ENCODE measurements at regions not wholly inside any gene's neighbourhood (a gene's known extent, or its start where the extent isn't known, plus 50 kb on each side); places are given as distances from the start of the nearest gene placed in this dataset.

DNA sequence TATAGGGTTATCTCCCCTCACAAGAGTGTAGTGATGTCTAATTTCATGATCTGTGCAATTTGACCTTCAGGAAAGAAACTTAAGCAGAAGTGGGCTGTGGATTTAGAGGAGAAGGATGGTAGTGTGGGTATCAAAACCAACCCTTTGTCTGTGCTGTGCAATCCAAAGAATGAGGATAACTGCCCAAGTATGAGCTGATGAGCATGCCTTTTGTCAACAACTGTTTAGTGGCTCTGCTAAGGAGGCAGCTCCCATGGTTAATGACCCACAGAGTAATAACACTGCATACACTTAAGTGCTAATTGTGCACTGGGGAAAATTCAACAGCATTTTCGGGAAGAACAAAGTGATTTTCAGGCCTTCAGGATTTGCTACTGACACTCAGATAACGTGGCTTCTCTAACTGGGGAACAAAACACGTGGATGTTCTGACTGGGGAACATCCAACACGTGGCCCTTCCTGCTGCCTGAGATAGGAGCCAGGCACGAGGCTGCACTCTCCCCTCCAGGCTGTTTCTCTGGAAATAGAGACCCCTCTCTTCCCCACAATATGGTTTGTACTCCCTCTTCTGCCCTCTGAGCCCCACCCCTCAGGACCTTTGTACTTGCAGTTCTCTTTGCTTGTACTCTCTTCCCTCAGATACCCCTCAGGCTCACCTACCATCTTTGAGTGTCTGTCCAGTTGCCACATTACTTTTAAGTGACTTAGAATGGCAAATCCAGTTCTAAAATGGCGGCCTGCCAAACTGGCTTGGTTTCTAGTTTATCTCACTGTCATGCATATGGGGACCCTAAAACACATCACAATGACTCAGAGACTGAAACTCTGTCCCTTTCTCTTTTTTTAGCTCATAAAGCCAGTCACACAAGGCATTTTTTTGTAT, 234.9 kb upstream of the POU2AF2 start:
- ATAC-seq (ENCODE audit: low FRiP score in 2 of 2) (no peak), DNase-seq (no peak)

DNA sequence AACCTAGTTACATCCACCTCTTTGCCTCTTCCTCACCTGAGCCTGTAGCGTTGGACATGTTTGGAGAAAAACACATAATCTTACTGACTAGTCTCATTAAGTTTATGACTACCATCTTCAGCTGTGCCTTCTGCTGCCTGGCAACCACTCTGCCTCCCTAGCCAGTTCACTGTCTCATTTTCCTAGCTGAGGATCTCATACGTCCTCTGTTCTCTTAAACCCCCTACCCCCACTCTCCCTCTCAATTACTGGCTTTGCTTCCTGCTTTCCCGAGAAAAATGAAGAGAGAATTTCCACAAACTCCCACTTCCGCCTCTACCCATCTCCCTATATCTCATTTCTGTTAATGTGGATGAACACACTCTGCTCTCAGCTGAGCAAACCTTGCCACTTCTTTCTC, 239.3 kb upstream of the POU2AF2 start:
- TF ChIP-seq POLR2AphosphoS5 (IDR thresholded peaks at IDR 0.05) (no peak), EP300 (IDR thresholded peaks at IDR 0.05) (no peak), POLR2A (IDR thresholded peaks at IDR 0.05) (no peak)
- TF ChIP-seq, protein P1, sequence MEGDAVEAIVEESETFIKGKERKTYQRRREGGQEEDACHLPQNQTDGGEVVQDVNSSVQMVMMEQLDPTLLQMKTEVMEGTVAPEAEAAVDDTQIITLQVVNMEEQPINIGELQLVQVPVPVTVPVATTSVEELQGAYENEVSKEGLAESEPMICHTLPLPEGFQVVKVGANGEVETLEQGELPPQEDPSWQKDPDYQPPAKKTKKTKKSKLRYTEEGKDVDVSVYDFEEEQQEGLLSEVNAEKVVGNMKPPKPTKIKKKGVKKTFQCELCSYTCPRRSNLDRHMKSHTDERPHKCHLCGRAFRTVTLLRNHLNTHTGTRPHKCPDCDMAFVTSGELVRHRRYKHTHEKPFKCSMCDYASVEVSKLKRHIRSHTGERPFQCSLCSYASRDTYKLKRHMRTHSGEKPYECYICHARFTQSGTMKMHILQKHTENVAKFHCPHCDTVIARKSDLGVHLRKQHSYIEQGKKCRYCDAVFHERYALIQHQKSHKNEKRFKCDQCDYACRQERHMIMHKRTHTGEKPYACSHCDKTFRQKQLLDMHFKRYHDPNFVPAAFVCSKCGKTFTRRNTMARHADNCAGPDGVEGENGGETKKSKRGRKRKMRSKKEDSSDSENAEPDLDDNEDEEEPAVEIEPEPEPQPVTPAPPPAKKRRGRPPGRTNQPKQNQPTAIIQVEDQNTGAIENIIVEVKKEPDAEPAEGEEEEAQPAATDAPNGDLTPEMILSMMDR (IDR thresholded peaks at IDR 0.05), result no peak
- no peak overlapping the region for H3K4me3 ChIP-seq
- H3K27me3 ChIP-seq, result no peaks in the 10 kb centered on the region

More for the DNA sequence above, 234.9 kb upstream of the POU2AF2 start:
- TF ChIP-seq POLR2A (IDR thresholded peaks at IDR 0.05) (no peak), POLR2AphosphoS5 (IDR thresholded peaks at IDR 0.05) (no peak), EP300 (IDR thresholded peaks at IDR 0.05) (no peak)
- TF ChIP-seq, protein P1 (IDR thresholded peaks at IDR 0.05), result no peak
- WGBS, 2 donors, result 84 to 92% methylated on average over 6 of the region's 6 CpGs
- Histone ChIP-seq H3K4me3 (no peak overlapping the region), H3K27me3 (no peaks in the 10 kb centered on the region), H3K36me3 (no peaks in the 10 kb centered on the region), H3K9me3 (no peaks in the 10 kb centered on the region), H3K4me1 (no peaks in the 10 kb centered on the region), H3K27ac (no peak overlapping the region)

DNA sequence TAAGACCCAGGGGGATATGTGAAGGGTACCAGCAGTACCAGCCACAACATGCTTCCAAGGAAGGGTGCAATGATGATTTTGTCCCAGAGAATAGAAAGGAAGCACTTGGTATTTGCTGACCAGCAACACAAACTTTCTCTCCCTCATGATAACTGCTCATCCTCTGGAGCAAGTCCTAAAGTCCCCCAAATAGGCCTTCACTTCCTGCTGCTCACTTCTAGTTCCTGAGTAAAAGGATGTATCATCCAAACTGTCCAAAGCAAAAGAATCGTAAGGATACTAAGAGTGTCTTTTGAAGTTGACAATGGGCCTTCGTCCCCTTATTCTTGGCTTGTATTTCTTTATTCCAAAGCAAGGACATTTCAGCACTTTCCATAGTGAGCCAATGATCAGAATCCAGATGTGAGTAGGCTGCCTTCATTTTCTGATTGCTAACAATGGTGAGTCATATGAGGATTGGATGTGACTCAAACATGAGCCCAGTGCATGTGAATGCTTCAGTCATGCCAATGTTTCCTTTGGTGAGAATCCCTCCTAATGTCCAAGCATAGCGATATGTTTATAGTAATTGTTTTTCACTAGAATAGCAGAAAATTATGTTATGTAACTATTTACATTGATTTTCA, 243.4 kb upstream of the POU2AF2 start:
- no peaks in the 10 kb centered on the region for H3K27me3 ChIP-seq
- H3K27ac ChIP-seq, result no peak overlapping the region
- TF ChIP-seq EP300 (IDR thresholded peaks at IDR 0.05) (no peak), POLR2AphosphoS5 (IDR thresholded peaks at IDR 0.05) (no peak), POLR2A (IDR thresholded peaks at IDR 0.05) (no peak)
- TF ChIP-seq, protein P1 (IDR thresholded peaks at IDR 0.05), result no peak
- H3K36me3 ChIP-seq, result no peaks in the 10 kb centered on the region
- DNase-seq (no peak), ATAC-seq (ENCODE audit: low FRiP score in 2 of 2) (peak in 1 of 2 donors; percentile 87)
- 68 to 76% methylated on average over 3 of the region's 3 CpGs for WGBS, 2 donors
- no peaks in the 10 kb centered on the region for H3K9me3 ChIP-seq
- no peak overlapping the region for H3K4me3 ChIP-seq
- no peaks in the 10 kb centered on the region for H3K4me1 ChIP-seq

More for the DNA sequence above, 239.3 kb upstream of the POU2AF2 start:
- 70 to 76% methylated on average over 4 of the region's 4 CpGs for WGBS, 2 donors
- H3K27ac ChIP-seq, result no peak overlapping the region
- ATAC-seq (ENCODE audit: low FRiP score in 2 of 2) (no peak), DNase-seq (no peak)
- H3K9me3 ChIP-seq, result no peaks in the 10 kb centered on the region
- H3K4me1 ChIP-seq, result no peaks in the 10 kb centered on the region
- H3K36me3 ChIP-seq, result no peaks in the 10 kb centered on the region

DNA sequence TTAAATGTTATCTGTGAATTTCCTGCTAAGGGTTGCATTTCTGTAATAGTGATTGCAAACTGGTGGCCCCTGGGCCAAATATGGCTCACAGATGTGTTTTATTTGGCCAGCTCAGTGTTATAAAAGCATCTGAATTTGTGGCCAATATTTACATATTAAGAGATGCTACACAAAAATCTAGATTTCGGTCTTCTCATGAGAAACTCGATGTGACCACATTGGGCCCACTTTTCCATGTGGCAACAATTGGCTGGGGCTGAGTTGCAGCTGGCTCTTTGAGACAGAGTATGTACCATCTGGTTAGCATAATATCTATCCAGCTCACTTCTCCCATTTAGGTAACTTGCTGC, 244.5 kb upstream of the POU2AF2 start:
- Histone ChIP-seq H3K4me1 (no peaks in the 10 kb centered on the region), H3K27ac (no peak overlapping the region), H3K36me3 (no peaks in the 10 kb centered on the region), H3K4me3 (no peak overlapping the region), H3K9me3 (no peaks in the 10 kb centered on the region), H3K27me3 (no peaks in the 10 kb centered on the region)
- TF ChIP-seq EP300 (IDR thresholded peaks at IDR 0.05) (no peak), POLR2AphosphoS5 (IDR thresholded peaks at IDR 0.05) (no peak)
- DNase-seq (no peak), ATAC-seq (ENCODE audit: low FRiP score in 2 of 2) (no peak)
- WGBS, 2 donors, result 79 to 88% methylated on average over 2 of the region's 2 CpGs

DNA sequence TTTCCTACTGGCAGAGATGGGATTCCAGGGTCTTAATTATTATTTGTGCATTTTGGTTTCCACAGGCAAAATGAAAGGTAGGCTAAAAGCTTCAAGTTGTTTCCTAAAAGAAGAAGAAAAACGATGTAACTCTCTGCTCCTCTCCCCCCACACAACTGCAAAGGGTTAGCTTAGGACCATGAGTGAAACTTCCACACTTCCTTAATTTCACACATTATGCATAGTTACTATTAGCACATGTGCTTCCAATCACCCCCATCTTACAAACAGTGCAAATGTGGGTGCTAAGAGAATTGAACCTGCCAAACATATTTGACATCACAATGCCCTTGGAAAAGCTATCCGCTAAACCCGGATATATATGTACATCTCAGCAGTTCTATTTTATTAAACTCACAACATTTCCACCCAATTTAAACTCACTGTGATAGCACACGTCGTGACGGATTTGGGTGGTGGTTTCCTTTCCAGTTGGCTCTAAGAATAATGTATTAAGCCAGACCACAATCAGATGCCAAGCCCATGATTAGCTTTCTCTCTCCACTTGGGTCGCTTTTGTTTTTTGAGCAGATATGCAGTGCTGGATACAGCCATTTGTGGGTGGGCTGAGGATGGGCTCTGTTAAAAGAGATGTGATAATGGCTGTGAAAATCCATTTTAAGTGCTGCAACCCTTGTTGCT, 245.0 kb upstream of the POU2AF2 start:
- no peak overlapping the region for H3K4me3 ChIP-seq
- WGBS, 2 donors, result 76 to 77% methylated on average over 7 of the region's 7 CpGs
- TF ChIP-seq, protein P1 (IDR thresholded peaks at IDR 0.05), result no peak
- TF ChIP-seq EP300 (IDR thresholded peaks at IDR 0.05) (no peak), POLR2AphosphoS5 (IDR thresholded peaks at IDR 0.05) (no peak), POLR2A (IDR thresholded peaks at IDR 0.05) (no peak)
- no peaks in the 10 kb centered on the region for H3K27me3 ChIP-seq
- DNase-seq (no peak), ATAC-seq (ENCODE audit: low FRiP score in 2 of 2) (no peak)
- H3K9me3 ChIP-seq, result no peaks in the 10 kb centered on the region
- H3K4me1 ChIP-seq, result no peaks in the 10 kb centered on the region
- H3K36me3 ChIP-seq, result no peaks in the 10 kb centered on the region
- no peak overlapping the region for H3K27ac ChIP-seq

Data from upper lobe of left lung (tissue), 6 donors.